ENCODE measurements at regions not wholly inside any gene's neighbourhood (a gene's known extent, or its start where the extent isn't known, plus 50 kb on each side); places are given as distances from the start of the nearest gene placed in this dataset.

GRCh38 chr5:68499987-68500386, 284.4 kb downstream of the PIK3R1 start (continued):
- TF ChIP-seq, protein P1, sequence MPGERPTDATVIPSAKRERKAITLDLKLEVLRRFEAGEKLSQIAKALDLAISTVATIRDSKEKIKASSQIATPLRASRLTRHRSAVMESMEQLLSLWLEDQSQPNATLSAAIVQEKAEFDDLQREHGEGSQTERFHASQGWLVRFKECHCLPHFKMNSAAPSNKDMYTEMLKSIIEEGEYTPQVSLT (CRISPR knock-in tag; IDR thresholded peaks at IDR 0.05; ENCODE audit: borderline replicate concordance, low read depth), result no peak
- no peak for TF ChIP-seq ZFP36L1 (CRISPR knock-in tag; IDR thresholded peaks at IDR 0.05)
- no peak for TF ChIP-seq ZNF761 (CRISPR knock-in tag; conservative IDR thresholded peaks at IDR 0.05)
- no peak for TF ChIP-seq ZNF20 (CRISPR knock-in tag; IDR thresholded peaks at IDR 0.05)
- TF ChIP-seq XBP1 (CRISPR knock-in tag; IDR thresholded peaks at IDR 0.05), result no peak
- TF ChIP-seq ZFX (CRISPR knock-in tag; IDR thresholded peaks at IDR 0.05; ENCODE audit: low read depth), result no peak
- TF ChIP-seq ZNF33A (CRISPR knock-in tag; IDR thresholded peaks at IDR 0.05; ENCODE audit: borderline replicate concordance), result no peak

- Histone ChIP-seq H3K79me2 (ENCODE audit: insufficient read depth, low read length) (no peaks in the 10 kb centered on the region), H3K4me3 (replicated peaks in 1 of 3; ENCODE audit: insufficient read depth in 1 of 3, low read depth in 2 of 3, low read length in 3 of 3) (no peak overlapping the region), H3K9ac (ENCODE audit: insufficient read depth, low read depth, low read length) (no peak overlapping the region), H3K9me3 (ENCODE audit: low read length) (peaks cover 23% of the 10 kb centered on the region), H3K36me3 (replicated peaks in 1 of 2; ENCODE audit: control insufficient read depth in 1 of 2, insufficient read depth in 2 of 2, low read length in 2 of 2) (no peaks in the 10 kb centered on the region), H3K4me2 (ENCODE audit: low read depth, low read length) (no peak overlapping the region), H3K27me3 (ENCODE audit: control insufficient read depth in 1 of 2, insufficient read depth in 2 of 2, low read length in 2 of 2) (no peaks in the 10 kb centered on the region), H3K27ac (ENCODE audit: extremely low read length, insufficient read depth, low read length) (no peak overlapping the region), H3K4me1 (ENCODE audit: insufficient read depth, low read length) (no peaks in the 10 kb centered on the region), H4K20me1 (ENCODE audit: insufficient read depth, low read length) (no peaks in the 10 kb centered on the region), H2AFZ (ENCODE audit: low read length) (no peak overlapping the region)
- no TSS peak for BruUV-seq (replicated peaks)
- FAIRE-seq (no peak), ATAC-seq (no peak), DNase-seq (ENCODE audit: low spot score) (no peak)
- POLR2A ChIA-PET, result no interaction called here
- 44% methylated on average over 6 of the region's 6 CpGs for WGBS (ENCODE audit: low lambda C conversion rate)
- intact Hi-C loops (cut with micrococcal nuclease; ENCODE audit: unreplicated experiment) (no loop called here), in situ Hi-C loops (cut with HindIII; ENCODE audit: extremely low pct_ligation_motif_present, low pct_unique_long_range_greater_than_20kb) (no loop called here)
- TF ChIP-seq CAMTA2 (CRISPR knock-in tag; IDR thresholded peaks at IDR 0.05; ENCODE audit: borderline replicate concordance), result no peak
- TF ChIP-seq NR2F2 (IDR thresholded peaks at IDR 0.05; ENCODE audit: borderline replicate concordance, low read depth), result no peak
- no peak for TF ChIP-seq ZNF12 (CRISPR knock-in tag; IDR thresholded peaks at IDR 0.05)
- TF ChIP-seq SCMH1 (CRISPR knock-in tag; IDR thresholded peaks at IDR 0.05; ENCODE audit: borderline replicate concordance), result no peak
- no peak for TF ChIP-seq GFI1 (CRISPR knock-in tag; IDR thresholded peaks at IDR 0.05; ENCODE audit: borderline replicate concordance)
- TF ChIP-seq ZKSCAN1 (IDR thresholded peaks at IDR 0.05; ENCODE audit: low read length), result no peak
- CTCF ChIA-PET (ENCODE audit: low intra/inter-chr PET ratio, low total read pairs), result no interaction called here
Observed at GRCh38 chr5:68500813-68501212, 285.3 kb downstream of the PIK3R1 start.

Measured in HepG2 (cell line).